ENCODE measurements at regions not wholly inside any gene's neighbourhood (a gene's known extent, or its start where the extent isn't known, plus 50 kb on each side); places are given as distances from the start of the nearest gene placed in this dataset.

- no peaks in the 10 kb centered on the region for H3K9me2 ChIP-seq (ENCODE audit: insufficient read depth, low read length)
- no peak overlapping the region for H2AFZ ChIP-seq (ENCODE audit: low read length)
- H3K9me3 ChIP-seq (ENCODE audit: low read length): no peaks in the 10 kb centered on the region
- no peak for DNase-seq (ENCODE audit: low spot score)
- H3K4me3 ChIP-seq (ENCODE audit: low read depth, low read length, poor library complexity, severe bottlenecking): no peak overlapping the region
- H3K4me2 ChIP-seq (ENCODE audit: low read length): no peak overlapping the region
- H3K36me3 ChIP-seq (ENCODE audit: insufficient read depth, low read length): no peaks in the 10 kb centered on the region
- H3K27ac ChIP-seq (ENCODE audit: low read depth, low read length, poor library complexity, severe bottlenecking): no peak overlapping the region
- TF ChIP-seq CTCF (conservative IDR thresholded peaks at IDR 0.05; ENCODE audit: low read length) (no peak), EZH2phosphoT487 (IDR thresholded peaks at IDR 0.05; ENCODE audit: borderline replicate concordance, low read depth, low read length) (no peak)
- H3K4me1 ChIP-seq (ENCODE audit: insufficient read depth, low read length, poor library complexity, severe bottlenecking): no peaks in the 10 kb centered on the region
- ChIA-PET CTCF (ENCODE audit: unreplicated experiment) (no interaction called here), POLR2A (no interaction called here)
- BruUV-seq (replicated peaks): no TSS peak
- H4K20me1 ChIP-seq (ENCODE audit: insufficient read depth, low read length): no peaks in the 10 kb centered on the region
- no peaks in the 10 kb centered on the region for H3K79me2 ChIP-seq (ENCODE audit: insufficient read depth, low read depth, low read length)
- intact Hi-C loops (cut with micrococcal nuclease; ENCODE audit: unreplicated experiment): no loop called here
Measured at GRCh38 chr5:82784521-82784920, 292.7 kb downstream of the TMEM167A start.

- intact Hi-C loops (cut with micrococcal nuclease; ENCODE audit: unreplicated experiment): no loop called here
- CTCF ChIA-PET (ENCODE audit: unreplicated experiment): no interaction called here
- H3K9me2 ChIP-seq (ENCODE audit: insufficient read depth, low read length): no peaks in the 10 kb centered on the region; the same call in 1 of the 2 replicates
- TF ChIP-seq CTCF (conservative IDR thresholded peaks at IDR 0.05; ENCODE audit: low read length) (no peak), EZH2phosphoT487 (IDR thresholded peaks at IDR 0.05; ENCODE audit: borderline replicate concordance, low read depth, low read length) (no peak)
- no peak overlapping the region for H2AFZ ChIP-seq (ENCODE audit: low read length)
- no TSS peak for BruUV-seq (replicated peaks)
- no peaks in the 10 kb centered on the region for H3K36me3 ChIP-seq (ENCODE audit: insufficient read depth, low read length)
- no peaks in the 10 kb centered on the region for H4K20me1 ChIP-seq (ENCODE audit: insufficient read depth, low read length)
- no peak overlapping the region for H3K4me2 ChIP-seq (ENCODE audit: low read length)
- H3K9me3 ChIP-seq (ENCODE audit: low read length): no peaks in the 10 kb centered on the region
- H3K4me3 ChIP-seq (ENCODE audit: low read depth, low read length, poor library complexity, severe bottlenecking): no peak overlapping the region
- POLR2A ChIA-PET: interaction anchor here (0.6 kb wide), 1 partner anchor 226 kb away, joined by 3 read pairs; no protein-coding TSS in a partner anchor
- no peak for DNase-seq (ENCODE audit: low spot score)
- no peaks in the 10 kb centered on the region for H3K79me2 ChIP-seq (ENCODE audit: insufficient read depth, low read depth, low read length)
- no peaks in the 10 kb centered on the region for H3K4me1 ChIP-seq (ENCODE audit: insufficient read depth, low read length, poor library complexity, severe bottlenecking)
- H3K27ac ChIP-seq (ENCODE audit: low read depth, low read length, poor library complexity, severe bottlenecking): no peak overlapping the region
Measured at GRCh38 chr5:82777106-82777505, 300.1 kb downstream of the TMEM167A start.

GRCh38 chr5:82772281-82772680 is 304.9 kb downstream of the TMEM167A start:
- Histone ChIP-seq H3K4me2 (ENCODE audit: low read length) (no peak overlapping the region), H3K36me3 (ENCODE audit: insufficient read depth, low read length) (no peaks in the 10 kb centered on the region), H3K9me3 (ENCODE audit: low read length) (no peaks in the 10 kb centered on the region), H4K20me1 (ENCODE audit: insufficient read depth, low read length) (no peaks in the 10 kb centered on the region), H3K79me2 (ENCODE audit: insufficient read depth, low read depth, low read length) (no peaks in the 10 kb centered on the region), H3K4me1 (ENCODE audit: insufficient read depth, low read length, poor library complexity, severe bottlenecking) (no peaks in the 10 kb centered on the region), H3K27ac (ENCODE audit: low read depth, low read length, poor library complexity, severe bottlenecking) (no peak overlapping the region), H3K9me2 (ENCODE audit: insufficient read depth, low read length) (no peaks in the 10 kb centered on the region), H2AFZ (ENCODE audit: low read length) (no peak overlapping the region), H3K4me3 (ENCODE audit: low read depth, low read length, poor library complexity, severe bottlenecking) (no peak overlapping the region)
- ChIA-PET POLR2A (no interaction called here), CTCF (ENCODE audit: unreplicated experiment) (no interaction called here)
- intact Hi-C loops (cut with micrococcal nuclease; ENCODE audit: unreplicated experiment): no loop called here
- DNase-seq (ENCODE audit: low spot score): no peak
- BruUV-seq (replicated peaks): no TSS peak
- TF ChIP-seq CTCF (conservative IDR thresholded peaks at IDR 0.05; ENCODE audit: low read length): no peak
- no peak for TF ChIP-seq EZH2phosphoT487 (IDR thresholded peaks at IDR 0.05; ENCODE audit: borderline replicate concordance, low read depth, low read length)
